Left forelimb (tissue), 1 donor: ENCODE measurements at regions not wholly inside any gene's neighbourhood (a gene's known extent, or its start where the extent isn't known, plus 50 kb on each side); places are given as distances from the start of the nearest gene placed in this dataset.
"Not testable (repeated sequence)": the region's sequence is repeated elsewhere in the genome, so short reads cannot be mapped to it uniquely, and the experiment has no call there.

ENCODE experiments used
- DNase-seq: peaks from one replicate; pipeline ENCODE4 v3.0.0-alpha.2; 2018; ENCODE audit warnings: low spot score

DNA sequence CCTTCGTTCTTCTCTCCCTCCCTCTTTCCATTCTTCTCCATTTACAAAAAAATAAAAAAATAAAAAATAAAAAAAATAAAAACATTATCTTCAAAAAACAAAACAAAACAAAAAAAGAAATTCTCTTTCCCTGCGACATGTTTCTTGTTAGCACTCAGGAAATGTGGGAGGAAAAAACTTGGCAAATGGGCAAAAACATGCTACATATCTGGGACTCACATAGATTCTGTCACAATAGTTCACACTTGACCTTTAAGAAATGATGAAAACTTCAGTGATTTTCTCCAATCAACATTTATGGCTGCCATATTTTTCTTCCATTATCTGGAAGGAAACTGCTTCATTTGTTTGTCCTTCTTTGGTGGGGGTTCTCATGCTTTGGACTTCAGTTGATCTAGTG is 109.3 kb downstream of the PRKAB2 start:
- DNase-seq = no peak

DNA sequence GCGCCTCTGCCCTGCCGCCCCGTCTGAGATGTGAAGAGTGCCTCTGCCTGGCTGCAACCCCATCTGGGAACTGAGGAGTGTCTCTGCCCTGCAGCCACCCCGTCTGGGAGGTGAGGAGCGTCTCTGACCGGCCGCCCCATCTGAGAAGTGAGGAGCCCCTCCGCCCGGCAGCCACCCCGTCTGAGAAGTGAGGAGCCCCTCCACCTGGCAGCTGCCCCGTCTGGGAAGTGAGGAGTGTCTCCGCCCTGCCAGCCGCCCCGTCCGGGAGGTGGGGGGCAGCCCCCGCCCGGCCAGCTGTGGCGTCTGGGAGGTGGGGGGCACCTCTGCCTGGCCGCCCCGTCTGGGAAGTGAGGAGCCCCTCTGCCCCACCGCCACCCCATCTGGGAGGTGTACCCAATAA is 110.4 kb downstream of the PRKAB2 start:
- not testable (repeated sequence) for DNase-seq

DNA sequence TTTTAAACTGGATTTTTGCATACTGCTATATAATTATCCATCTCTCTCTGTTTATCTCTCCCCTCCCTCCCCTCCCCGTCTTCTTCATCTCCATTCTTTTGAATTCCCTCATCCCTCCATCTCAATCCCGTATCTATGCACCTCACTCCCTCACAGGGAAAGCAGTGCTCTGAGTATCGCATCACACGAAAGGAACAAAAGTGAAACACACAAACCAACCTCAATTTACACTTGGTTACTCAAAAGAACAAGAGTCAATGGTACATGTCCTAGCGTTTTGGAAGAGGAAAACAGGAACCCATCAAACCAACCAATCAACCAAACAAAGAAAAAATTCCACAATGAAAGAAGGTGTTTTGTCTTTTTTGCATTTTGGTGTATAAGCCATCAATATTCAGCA is 115.1 kb downstream of the NBPF12 start:
- no peak for DNase-seq

DNA sequence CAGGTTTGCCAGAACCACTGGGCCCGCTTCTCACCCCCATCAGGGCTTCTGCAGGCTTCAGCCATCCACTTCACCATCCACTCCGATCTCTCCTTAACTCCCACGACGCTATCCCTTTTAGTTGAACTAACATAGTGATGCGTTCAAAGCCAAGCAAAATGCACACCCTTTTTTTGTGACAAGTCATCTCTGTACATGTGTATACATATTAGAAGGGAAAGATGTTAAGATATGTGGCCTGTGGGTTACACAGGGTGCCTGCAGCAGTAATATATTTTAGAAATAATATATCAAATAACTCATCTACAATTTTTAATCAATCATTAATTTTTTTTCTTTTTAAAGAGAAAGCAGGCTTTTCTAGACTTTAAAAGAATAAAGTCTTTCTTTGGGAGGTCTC is 114.6 kb downstream of the NBPF12 start:
- DNase-seq = no peak

DNA sequence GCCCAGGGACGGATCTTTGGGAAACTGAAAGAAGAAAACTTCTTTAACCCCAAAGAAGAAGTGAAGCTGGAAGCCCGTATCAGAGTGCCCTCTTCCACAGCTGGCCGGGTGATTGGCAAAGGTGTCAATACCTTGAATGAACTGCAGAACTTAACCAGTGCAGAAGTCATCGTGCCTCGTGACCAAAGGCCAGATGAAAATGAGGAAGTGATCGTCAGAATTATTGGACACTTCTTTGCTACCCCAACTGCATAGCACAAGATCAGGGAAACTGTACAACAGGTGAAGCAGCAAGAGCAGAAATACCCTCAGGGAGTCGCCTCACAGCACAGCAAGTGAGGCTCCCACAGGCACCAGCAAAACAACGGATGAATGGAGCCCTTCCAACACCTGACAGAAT is 114.0 kb downstream of the NBPF12 start:
- no peak for DNase-seq

DNA sequence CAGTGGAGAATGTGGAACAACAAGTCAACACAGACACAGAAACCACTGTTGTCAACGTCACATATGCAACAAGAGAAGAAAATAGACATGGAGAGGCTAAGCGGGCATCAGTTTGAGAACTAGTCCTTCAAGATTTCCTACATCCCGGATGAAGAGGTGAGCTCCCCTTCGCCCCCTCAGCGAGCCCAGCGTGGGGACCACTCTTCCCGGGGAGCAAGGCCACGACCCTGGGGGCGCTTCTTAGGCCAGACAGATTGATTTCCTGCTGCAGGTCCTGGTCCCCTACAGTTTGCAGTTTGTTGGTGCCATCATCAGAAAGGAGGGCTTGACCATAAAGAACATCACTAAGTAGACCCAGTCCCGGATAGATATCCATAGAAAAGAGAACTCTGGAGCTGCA is 113.0 kb downstream of the NBPF12 start:
- no peak for DNase-seq

DNA sequence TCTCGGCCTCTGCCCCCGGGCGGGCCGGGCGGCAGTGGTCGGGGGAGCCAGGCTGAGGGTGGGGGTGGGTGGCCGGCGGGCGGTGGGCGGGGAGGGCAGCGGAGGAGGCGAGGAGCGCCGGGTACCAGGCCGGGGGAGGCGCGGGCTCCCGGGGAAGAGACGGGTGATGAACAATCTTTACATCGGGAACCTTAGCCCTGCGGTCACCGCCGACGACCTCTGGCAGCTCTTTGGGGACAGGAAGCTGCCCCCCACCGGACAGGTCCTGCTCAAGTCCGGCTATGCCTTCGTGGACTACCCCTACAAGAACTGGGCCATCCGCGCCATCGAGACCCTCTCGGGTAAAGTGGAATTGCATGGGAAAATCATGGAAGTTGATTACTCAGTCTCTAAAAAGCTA is 112.5 kb downstream of the NBPF12 start:
- DNase-seq = no peak

DNA sequence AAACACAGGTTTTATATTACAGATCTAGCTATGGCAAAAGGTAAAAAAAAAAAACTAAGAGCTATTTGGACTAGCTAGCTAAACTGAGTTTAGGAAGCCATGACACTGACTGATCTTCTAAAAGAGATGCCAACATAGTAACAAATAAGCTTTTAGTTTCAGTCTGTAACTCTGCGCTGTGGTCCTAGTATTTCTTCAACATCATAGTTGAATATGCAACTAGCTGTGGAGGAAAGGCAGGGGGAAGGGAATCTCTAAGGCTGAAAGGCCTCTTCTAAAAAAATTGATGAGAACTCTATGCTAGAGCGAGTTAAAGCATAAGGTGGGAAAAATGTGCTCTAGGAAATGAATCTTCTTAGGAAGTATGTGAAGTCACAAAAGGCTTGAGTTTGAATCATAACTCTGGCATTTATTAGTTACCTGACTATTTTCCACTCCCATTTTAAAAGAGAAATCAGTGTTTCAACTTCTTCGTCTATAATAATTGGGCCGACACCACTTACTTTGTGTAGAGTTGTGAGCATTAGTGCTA is 108.8 kb downstream of the NBPF12 start:
- not testable (repeated sequence) for DNase-seq

DNA sequence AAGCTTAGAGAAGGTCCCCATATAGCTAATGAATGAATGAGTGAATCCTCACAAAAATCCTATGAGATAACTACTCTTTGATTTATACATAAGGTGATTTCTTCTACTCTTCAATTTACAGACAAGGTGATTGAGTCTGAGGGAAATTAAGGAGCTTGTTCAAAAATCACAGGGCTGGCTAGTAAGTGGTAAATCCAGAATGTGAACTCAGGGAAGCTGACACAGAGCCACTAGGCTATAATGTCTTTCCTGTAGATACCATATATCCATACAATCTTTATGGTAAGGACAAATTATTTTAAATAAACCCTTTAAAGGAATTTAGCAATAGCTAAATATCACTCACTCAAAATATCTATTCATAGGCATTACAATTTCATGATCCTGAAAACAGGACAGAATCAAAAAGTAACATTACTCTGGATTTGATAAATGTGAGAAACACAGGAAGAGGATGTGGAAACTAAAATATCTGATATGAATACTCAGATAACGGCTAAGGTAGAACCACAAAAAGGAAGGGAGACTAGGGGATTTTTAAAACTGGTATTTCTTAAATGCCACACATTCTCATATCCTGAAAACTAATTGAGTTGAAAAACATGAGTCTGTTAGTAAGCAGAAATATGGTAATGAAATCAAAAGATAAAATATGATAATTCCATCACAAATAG is 108.2 kb downstream of the NBPF12 start:
- DNase-seq = no peak
